ENCODE measurements at regions not wholly inside any gene's neighbourhood (a gene's known extent, or its start where the extent isn't known, plus 50 kb on each side); places are given as distances from the start of the nearest gene placed in this dataset.

DNA sequence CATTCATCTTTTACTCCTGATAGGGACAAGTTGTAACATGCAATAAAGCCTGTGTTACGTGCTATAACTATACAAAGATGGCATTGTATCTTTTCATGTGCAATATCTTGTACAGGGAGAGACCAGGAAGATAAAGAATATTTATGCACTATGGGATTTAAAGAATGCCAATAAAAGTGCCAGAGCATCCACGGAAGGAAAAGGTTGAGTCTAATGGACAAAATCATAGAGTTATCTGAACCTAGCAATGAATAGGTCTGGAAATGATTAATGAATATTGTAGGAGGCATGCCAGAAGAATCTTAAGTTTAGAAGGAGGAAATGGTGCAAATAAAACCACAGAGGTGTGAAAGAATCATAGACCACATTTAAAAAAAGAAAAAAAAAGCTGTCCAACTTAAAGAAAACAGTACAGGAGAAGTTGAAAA is 263.9 kb downstream of the KCNC2 start (continued):
- TF ChIP-seq, protein P1, sequence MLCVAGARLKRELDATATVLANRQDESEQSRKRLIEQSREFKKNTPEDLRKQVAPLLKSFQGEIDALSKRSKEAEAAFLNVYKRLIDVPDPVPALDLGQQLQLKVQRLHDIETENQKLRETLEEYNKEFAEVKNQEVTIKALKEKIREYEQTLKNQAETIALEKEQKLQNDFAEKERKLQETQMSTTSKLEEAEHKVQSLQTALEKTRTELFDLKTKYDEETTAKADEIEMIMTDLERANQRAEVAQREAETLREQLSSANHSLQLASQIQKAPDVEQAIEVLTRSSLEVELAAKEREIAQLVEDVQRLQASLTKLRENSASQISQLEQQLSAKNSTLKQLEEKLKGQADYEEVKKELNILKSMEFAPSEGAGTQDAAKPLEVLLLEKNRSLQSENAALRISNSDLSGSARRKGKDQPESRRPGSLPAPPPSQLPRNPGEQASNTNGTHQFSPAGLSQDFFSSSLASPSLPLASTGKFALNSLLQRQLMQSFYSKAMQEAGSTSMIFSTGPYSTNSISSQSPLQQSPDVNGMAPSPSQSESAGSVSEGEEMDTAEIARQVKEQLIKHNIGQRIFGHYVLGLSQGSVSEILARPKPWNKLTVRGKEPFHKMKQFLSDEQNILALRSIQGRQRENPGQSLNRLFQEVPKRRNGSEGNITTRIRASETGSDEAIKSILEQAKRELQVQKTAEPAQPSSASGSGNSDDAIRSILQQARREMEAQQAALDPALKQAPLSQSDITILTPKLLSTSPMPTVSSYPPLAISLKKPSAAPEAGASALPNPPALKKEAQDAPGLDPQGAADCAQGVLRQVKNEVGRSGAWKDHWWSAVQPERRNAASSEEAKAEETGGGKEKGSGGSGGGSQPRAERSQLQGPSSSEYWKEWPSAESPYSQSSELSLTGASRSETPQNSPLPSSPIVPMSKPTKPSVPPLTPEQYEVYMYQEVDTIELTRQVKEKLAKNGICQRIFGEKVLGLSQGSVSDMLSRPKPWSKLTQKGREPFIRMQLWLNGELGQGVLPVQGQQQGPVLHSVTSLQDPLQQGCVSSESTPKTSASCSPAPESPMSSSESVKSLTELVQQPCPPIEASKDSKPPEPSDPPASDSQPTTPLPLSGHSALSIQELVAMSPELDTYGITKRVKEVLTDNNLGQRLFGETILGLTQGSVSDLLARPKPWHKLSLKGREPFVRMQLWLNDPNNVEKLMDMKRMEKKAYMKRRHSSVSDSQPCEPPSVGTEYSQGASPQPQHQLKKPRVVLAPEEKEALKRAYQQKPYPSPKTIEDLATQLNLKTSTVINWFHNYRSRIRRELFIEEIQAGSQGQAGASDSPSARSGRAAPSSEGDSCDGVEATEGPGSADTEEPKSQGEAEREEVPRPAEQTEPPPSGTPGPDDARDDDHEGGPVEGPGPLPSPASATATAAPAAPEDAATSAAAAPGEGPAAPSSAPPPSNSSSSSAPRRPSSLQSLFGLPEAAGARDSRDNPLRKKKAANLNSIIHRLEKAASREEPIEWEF (IDR thresholded peaks at IDR 0.05; ENCODE audit: insufficient replicate concordance, low read depth, low read length) = no peak
- no peak for TF ChIP-seq MEF2A (IDR thresholded peaks at IDR 0.05; ENCODE audit: insufficient read depth, low read depth, low read length)
- TF ChIP-seq ZBTB40 (IDR thresholded peaks at IDR 0.05; ENCODE audit: borderline replicate concordance) = no peak
